WTC11 (cell line): ENCODE measurements at regions not wholly inside any gene's neighbourhood (a gene's known extent, or its start where the extent isn't known, plus 50 kb on each side); places are given as distances from the start of the nearest gene placed in this dataset.

Experiments used
- ATAC-seq: fragments of 200-7000 bp; cut with Tn5 transposase; 2 replicates; pipeline ENCODE4 v1.10.0; 2021; ENCODE audit warnings: mild to moderate bottlenecking, moderate library complexity
- CTCF ChIA-PET: fragments of 300-600 bp; sonication (Branson Sonifier 250); formaldehyde crosslinking; loops from one replicate; lab custom pipeline; 2021; ENCODE audit warnings: antibody characterized with exemption; lab: Charles Lee
- POLR2A ChIA-PET: fragments of 350-600 bp; sonication (Branson Sonifier 250); formaldehyde crosslinking; loops from one replicate; lab custom pipeline; 2021; ENCODE audit warnings: antibody characterized with exemption; lab: Charles Lee
- DNase-seq: peaks from one replicate; pipeline ENCODE4 v3.0.0; 2021; ENCODE audit warnings: low spot score
- H3K27ac Mint-ChIP-seq: 2 replicates; pipeline ENCODE4 v1.8.0; 2021; ENCODE audit warnings: mixed read lengths
- H3K27me3 Mint-ChIP-seq: 2 replicates; pipeline ENCODE4 v1.8.0; 2021; ENCODE audit warnings: low read depth, mild to moderate bottlenecking, moderate library complexity, mixed read lengths
- H3K36me3 Mint-ChIP-seq: 2 replicates; pipeline ENCODE4 v1.8.0; 2021; ENCODE audit warnings: mixed read lengths
- H3K4me1 Mint-ChIP-seq: 2 replicates; pipeline ENCODE4 v1.8.0; 2022; ENCODE audit warnings: mixed read lengths
- H3K4me3 Mint-ChIP-seq: 2 replicates; pipeline ENCODE4 v1.8.0; 2021; ENCODE audit warnings: mild to moderate bottlenecking, moderate library complexity, mixed read lengths
- H3K9me3 Mint-ChIP-seq: 2 replicates; pipeline ENCODE4 v1.8.0; 2021; ENCODE audit warnings: mixed read lengths
- CREM ChIP-seq: sonication (generic); formaldehyde crosslinking; IDR thresholded peaks from 2 replicates; pipeline ENCODE4 v1.8.1; 2022; ENCODE audit warnings: mild to moderate bottlenecking, missing genetic modification reagents, moderate library complexity
- E2F1 ChIP-seq: sonication (generic); formaldehyde crosslinking; IDR thresholded peaks from 2 replicates; pipeline ENCODE4 v1.8.0; 2022; ENCODE audit warnings: mild to moderate bottlenecking, missing genetic modification reagents
- E2F5 ChIP-seq: sonication (generic); formaldehyde crosslinking; IDR thresholded peaks from 2 replicates; pipeline ENCODE4 v1.8.1; 2022; ENCODE audit warnings: mild to moderate bottlenecking, moderate library complexity, missing genetic modification reagents
- ETV6 ChIP-seq: sonication (generic); formaldehyde crosslinking; IDR thresholded peaks from 2 replicates; pipeline ENCODE4 v1.8.1; 2022; ENCODE audit warnings: mild to moderate bottlenecking, missing genetic modification reagents
- FOXP1 ChIP-seq: sonication (generic); formaldehyde crosslinking; IDR thresholded peaks from 2 replicates; pipeline ENCODE4 v1.8.0; 2022; ENCODE audit warnings: missing genetic modification reagents, mild to moderate bottlenecking, moderate library complexity, borderline replicate concordance
- FOXP4 ChIP-seq: sonication (generic); formaldehyde crosslinking; IDR thresholded peaks from 2 replicates; pipeline ENCODE4 v1.8.0; 2022; ENCODE audit warnings: mild to moderate bottlenecking, missing genetic modification reagents
- GRHL2 ChIP-seq: fragments of 250-450 bp; sonication (Bioruptor Pico); IDR thresholded peaks from 2 replicates; pipeline ENCODE4 v1.8.0; 2022; ENCODE audit warnings: mild to moderate bottlenecking, moderate library complexity; ENCODE audit not compliant: insufficient replicate concordance, severe bottlenecking
- HMGA2 ChIP-seq: fragments of 250-450 bp; sonication (Bioruptor Pico); IDR thresholded peaks from 2 replicates; pipeline ENCODE4 v1.4.0; 2021; ENCODE audit warnings: mild to moderate bottlenecking, moderate library complexity
- IRF2 ChIP-seq: sonication (generic); formaldehyde crosslinking; IDR thresholded peaks from 2 replicates; pipeline ENCODE4 v1.8.0; 2022; ENCODE audit warnings: low read depth, missing genetic modification reagents, borderline replicate concordance
- JAZF1 ChIP-seq: fragments of 250-450 bp; sonication (Bioruptor Pico); IDR thresholded peaks from 2 replicates; pipeline ENCODE4 v1.9.0; 2021; ENCODE audit warnings: moderate library complexity, mild to moderate bottlenecking, inconsistent platforms
- KAT7 ChIP-seq: sonication (generic); formaldehyde crosslinking; IDR thresholded peaks from 2 replicates; pipeline ENCODE4 v1.8.1; 2023; ENCODE audit warnings: missing genetic modification reagents, mild to moderate bottlenecking, borderline replicate concordance
- MLX ChIP-seq: sonication (generic); formaldehyde crosslinking; IDR thresholded peaks from 2 replicates; pipeline ENCODE4 v1.8.1; 2023; ENCODE audit warnings: mild to moderate bottlenecking, missing genetic modification reagents, moderate library complexity
- NR2C2 ChIP-seq: sonication (generic); formaldehyde crosslinking; IDR thresholded peaks from 2 replicates; pipeline ENCODE4 v1.8.0; 2022; ENCODE audit warnings: mild to moderate bottlenecking, missing genetic modification reagents
- PREB ChIP-seq: sonication (generic); formaldehyde crosslinking; IDR thresholded peaks from 2 replicates; pipeline ENCODE4 v1.8.1; 2022; ENCODE audit warnings: mild to moderate bottlenecking, missing genetic modification reagents, moderate library complexity, borderline replicate concordance
- TEAD1 ChIP-seq: sonication (generic); formaldehyde crosslinking; IDR thresholded peaks from 2 replicates; pipeline ENCODE4 v1.8.0; 2022; ENCODE audit warnings: mild to moderate bottlenecking, missing genetic modification reagents
- TEAD4 ChIP-seq: sonication (generic); formaldehyde crosslinking; IDR thresholded peaks from 2 replicates; pipeline ENCODE4 v1.8.0; 2022; ENCODE audit warnings: mild to moderate bottlenecking, missing genetic modification reagents
- TP53 ChIP-seq: sonication (generic); formaldehyde crosslinking; IDR thresholded peaks from 2 replicates; pipeline ENCODE4 v1.8.1; 2023; ENCODE audit warnings: mild to moderate bottlenecking, missing genetic modification reagents
- USF1 ChIP-seq: sonication (generic); formaldehyde crosslinking; IDR thresholded peaks from 2 replicates; pipeline ENCODE4 v1.8.0; 2022; ENCODE audit warnings: mild to moderate bottlenecking, missing genetic modification reagents
- ZBTB21 ChIP-seq: sonication (generic); formaldehyde crosslinking; IDR thresholded peaks from 2 replicates; pipeline ENCODE4 v1.8.1; 2023; ENCODE audit warnings: mild to moderate bottlenecking, missing genetic modification reagents, borderline replicate concordance
- ZBTB43 ChIP-seq: sonication (generic); formaldehyde crosslinking; IDR thresholded peaks from 2 replicates; pipeline ENCODE4 v1.8.1; 2023; ENCODE audit warnings: mild to moderate bottlenecking, missing genetic modification reagents
- ZNF219 ChIP-seq: sonication (generic); formaldehyde crosslinking; IDR thresholded peaks from 2 replicates; pipeline ENCODE4 v1.8.0; 2023; ENCODE audit warnings: missing genetic modification reagents, mild to moderate bottlenecking, borderline replicate concordance
- ZNF232 ChIP-seq: sonication (generic); formaldehyde crosslinking; IDR thresholded peaks from 2 replicates; pipeline ENCODE4 v1.8.0; 2022; ENCODE audit warnings: mild to moderate bottlenecking, missing genetic modification reagents

- TF ChIP-seq PREB (CRISPR knock-in tag) (no peak), TP53 (CRISPR knock-in tag) (no peak)
- TF ChIP-seq, all 79 proteins: peak for 0
These were observed 595.9 kb upstream of the BOD1L1 start (continued) for GRCh38 chr4:14223461-14223860.

GRCh38 chr4:14225688-14226207 lies 598.2 kb upstream of the BOD1L1 start:
- Mint-ChIP-seq H3K4me3 (no peak overlapping the region), H3K9me3 (no peaks in the 10 kb centered on the region), H3K27me3 (peaks cover 97% of the 10 kb centered on the region), H3K36me3 (peaks cover 3% of the 10 kb centered on the region; the same call in 1 of the 2 replicates), H3K4me1 (peaks cover 18% of the 10 kb centered on the region), H3K27ac (no peak overlapping the region)
- DNase-seq (no peak), ATAC-seq (no peak)
- ChIA-PET CTCF (no interaction called here), POLR2A (no interaction called here)
- TF ChIP-seq HMGA2 (CRISPR knock-in tag) (no peak), GRHL2 (CRISPR knock-in tag) (no peak), CREM (no peak), ZBTB21 (CRISPR knock-in tag) (no peak), KAT7 (CRISPR knock-in tag) (no peak)

- ChIA-PET POLR2A (no interaction called here), CTCF (no interaction called here)
- peaks cover 14% of the 10 kb centered on the region for H3K9me3 Mint-ChIP-seq
- H3K27ac Mint-ChIP-seq: no peak overlapping the region
- H3K4me1 Mint-ChIP-seq: peaks cover 4% of the 10 kb centered on the region; the same call in 1 of the 2 replicates
- no peak overlapping the region for H3K4me3 Mint-ChIP-seq
- ATAC-seq (no peak), DNase-seq (no peak)
- peaks cover 52% of the 10 kb centered on the region for H3K27me3 Mint-ChIP-seq
- no peaks in the 10 kb centered on the region; the same call in 1 of the 2 replicates for H3K36me3 Mint-ChIP-seq
- TF ChIP-seq KAT7 (CRISPR knock-in tag) (no peak), E2F1 (no peak), ETV6 (CRISPR knock-in tag) (no peak), JAZF1 (CRISPR knock-in tag) (no peak), TEAD4 (no peak), ZNF219 (CRISPR knock-in tag) (no peak), ZBTB43 (CRISPR knock-in tag) (no peak), IRF2 (CRISPR knock-in tag) (no peak), ZNF232 (CRISPR knock-in tag) (no peak), FOXP1 (CRISPR knock-in tag) (no peak), TEAD1 (CRISPR knock-in tag) (no peak), USF1 (CRISPR knock-in tag) (no peak), ZBTB21 (CRISPR knock-in tag) (no peak), NR2C2 (CRISPR knock-in tag) (no peak), FOXP4 (CRISPR knock-in tag) (no peak), E2F5 (no peak), MLX (CRISPR knock-in tag) (no peak)
These were observed 605.6 kb upstream of the BOD1L1 start for GRCh38 chr4:14233126-14233525.
